NCI-H526 treated with DMSO at 0.1 percent for 48 hours (cell line): ENCODE measurements at regions not wholly inside any gene's neighbourhood (a gene's known extent, or its start where the extent isn't known, plus 50 kb on each side); places are given as distances from the start of the nearest gene placed in this dataset.
"Not testable (repeated sequence)": the region's sequence is repeated elsewhere in the genome, so short reads cannot be mapped to it uniquely, and the experiment has no call there.

Experiments used
- DNase-seq: peaks from one replicate; lab custom pipeline; 2025; lab: John Stamatoyannopoulos, UW

GRCh38 chr15:46956456-46956855 lies 760.8 kb upstream of the SEMA6D start:
- no peak for DNase-seq

DNA sequence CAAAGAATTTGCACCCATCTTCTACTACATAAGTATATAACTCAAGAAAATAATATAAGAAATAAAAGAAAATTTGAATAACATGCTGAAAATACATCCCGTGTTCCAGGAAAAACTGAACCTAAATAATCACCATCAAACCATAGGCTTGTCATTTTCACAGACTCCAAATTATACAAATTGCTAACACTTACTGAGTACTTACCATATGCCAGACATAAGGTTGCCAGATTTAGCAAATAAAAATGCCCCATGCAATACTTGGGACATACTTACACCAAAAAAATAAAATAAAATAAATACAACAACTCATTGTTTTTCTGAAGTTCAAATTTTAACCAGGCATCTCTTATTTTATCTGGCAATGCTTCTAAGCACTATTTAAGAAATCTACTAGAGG lies 760.4 kb upstream of the SEMA6D start:
- no peak for DNase-seq

- no peak for DNase-seq
Observed at GRCh38 chr15:46960581-46960980, 756.7 kb upstream of the SEMA6D start.

GRCh38 chr15:46961795-46962194 lies 755.5 kb upstream of the SEMA6D start:
- DNase-seq = no peak

DNA sequence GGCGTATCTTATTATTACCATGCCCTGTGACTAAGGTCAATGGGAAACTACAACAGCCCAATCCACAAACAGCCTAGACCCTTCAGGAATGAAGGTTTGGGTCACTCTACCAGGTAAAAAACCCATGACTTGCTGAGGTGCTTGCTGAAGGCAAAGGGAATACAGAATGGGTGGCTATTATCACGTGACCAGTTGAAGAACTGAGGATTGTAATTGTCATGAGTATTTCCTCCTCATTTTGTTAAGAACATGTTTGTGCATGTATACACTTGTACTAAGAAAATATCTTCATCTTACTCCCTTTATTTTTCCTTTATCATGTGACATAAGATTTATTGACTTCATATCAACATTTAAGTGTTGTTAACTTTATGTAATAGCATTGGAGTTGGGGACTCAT lies 729.2 kb upstream of the SEMA6D start:
- not testable (repeated sequence) for DNase-seq

GRCh38 chr15:46996359-46996758 lies 720.9 kb upstream of the SEMA6D start:
- DNase-seq = no peak

DNA sequence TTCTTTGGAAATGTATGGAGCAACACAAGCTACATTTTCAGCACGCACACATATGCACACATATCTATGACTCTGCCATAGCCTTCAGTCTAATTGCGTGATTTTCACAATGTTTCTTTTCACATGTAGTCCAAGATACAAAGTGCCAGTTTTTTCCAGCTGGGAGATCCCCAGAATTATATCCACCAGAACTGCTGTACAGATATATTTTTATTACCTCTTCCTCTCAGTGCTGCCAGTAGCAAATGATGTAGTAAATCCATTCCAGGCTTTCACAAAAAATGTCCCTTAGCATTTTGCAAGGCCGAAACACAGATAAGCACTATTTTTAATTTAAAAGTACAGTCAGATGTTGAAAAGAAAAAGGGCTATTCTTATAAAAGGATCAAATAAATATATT lies 719.8 kb upstream of the SEMA6D start:
- DNase-seq = no peak

DNA sequence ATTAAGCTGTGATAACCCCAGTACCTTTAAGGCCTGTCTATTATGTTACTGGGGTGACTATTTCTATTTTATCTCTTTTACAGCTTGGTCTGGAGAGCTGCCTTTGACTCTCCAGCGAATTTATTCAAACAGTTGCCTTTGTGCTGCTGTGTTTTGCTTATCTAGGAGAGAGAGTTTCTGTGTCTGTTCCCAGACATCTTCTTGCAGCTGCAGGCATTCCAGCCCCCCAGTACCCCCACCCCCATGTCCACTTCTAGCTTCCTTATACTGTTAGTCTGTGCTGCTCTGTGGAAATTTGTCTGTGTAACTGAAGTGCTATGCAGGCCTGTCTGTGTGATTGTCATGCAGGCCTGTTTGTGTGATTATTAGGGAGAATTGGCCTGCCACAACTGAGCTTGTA lies 713.7 kb upstream of the SEMA6D start:
- no peak for DNase-seq

DNA sequence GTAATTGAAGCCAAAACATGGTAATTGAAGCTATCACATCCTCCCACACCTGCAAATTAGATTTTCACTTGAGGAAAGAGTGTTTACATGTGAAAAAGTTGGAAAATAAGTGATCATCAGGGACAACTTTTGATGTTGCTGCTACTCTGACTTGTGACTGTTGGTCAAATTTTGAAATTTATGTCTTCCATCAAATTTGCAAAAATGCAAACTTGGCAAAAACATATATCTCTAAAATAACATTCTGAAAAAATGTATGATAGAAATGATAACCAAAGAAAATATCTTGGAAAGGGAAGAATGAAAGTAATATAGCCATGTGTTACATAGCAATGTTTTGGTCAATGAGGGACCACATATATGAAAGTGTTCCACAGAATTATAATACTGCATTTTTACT lies 703.9 kb upstream of the SEMA6D start:
- no peak for DNase-seq

DNA sequence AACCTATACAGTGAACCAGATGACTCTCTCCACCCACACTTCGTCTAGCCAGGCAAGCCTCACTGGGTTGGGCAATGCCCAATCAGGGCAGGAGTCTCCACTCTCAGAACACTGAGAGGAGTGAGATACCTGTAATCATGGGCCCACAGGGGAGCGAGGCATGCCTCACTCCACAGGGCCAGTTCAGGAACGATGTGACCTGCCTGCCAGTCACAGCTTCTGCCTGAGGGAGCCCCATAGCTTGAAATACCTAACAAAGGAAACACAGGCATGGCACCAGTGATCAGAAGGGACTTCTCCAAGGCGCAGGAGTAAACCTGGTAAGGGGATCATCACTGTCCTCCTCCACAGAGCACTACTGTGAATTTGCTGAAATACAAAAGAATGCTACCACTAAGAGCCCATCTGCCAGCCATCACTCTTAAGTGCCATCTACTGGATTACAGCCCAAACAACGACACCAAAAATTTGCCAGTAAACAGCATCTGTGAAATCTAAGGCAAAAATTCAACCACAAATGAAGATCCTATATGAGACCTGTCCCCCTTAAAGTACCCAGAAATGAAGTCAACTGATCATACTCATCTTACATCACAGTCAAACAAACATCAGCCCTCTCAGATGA lies 689.9 kb upstream of the SEMA6D start:
- DNase-seq = no peak

DNA sequence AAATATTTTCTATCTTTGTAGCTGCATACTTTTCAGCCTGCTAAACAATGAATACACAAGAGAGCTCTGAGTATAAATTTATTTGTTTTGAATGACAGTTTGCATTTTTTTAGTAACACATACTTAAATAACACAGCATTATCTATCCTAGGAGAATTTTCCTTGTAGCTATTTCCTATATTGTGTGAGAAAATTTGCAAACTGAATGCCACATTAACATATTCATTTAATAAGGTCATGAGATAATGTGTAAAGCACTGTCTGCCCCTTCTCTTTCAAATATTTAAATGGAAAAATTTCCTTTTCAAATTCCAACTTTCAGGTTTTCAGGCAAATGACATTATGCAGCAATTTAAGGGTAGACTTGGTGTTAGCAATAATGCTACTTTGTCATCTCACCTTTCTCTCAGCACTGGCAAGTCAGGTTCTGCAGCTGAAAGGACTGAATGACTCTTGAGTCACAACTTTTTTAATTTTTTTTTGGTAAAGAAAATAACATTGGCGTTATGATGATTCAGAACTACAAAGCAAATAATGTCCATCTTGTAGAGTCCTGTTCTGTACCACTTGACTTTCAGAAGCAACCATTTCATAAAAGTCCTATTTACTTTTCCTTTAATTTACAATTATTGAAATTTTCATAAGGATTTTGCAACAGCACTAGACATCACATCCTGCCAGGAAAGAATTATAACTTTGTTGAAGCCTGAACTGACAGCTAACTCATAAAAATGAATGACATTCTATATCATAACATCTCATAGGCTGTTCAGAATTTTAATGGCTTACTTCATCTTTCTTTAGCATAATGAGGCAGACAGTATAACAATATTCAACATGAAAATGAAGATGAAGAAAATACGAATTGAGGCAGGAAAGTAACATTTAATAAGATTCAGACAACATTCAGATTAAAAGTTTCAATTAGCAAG lies 681.6 kb upstream of the SEMA6D start:
- DNase-seq = no peak

GRCh38 chr15:47037003-47037402 lies 680.3 kb upstream of the SEMA6D start:
- no peak for DNase-seq

GRCh38 chr15:47039225-47039624 lies 678.1 kb upstream of the SEMA6D start:
- no peak for DNase-seq

DNA sequence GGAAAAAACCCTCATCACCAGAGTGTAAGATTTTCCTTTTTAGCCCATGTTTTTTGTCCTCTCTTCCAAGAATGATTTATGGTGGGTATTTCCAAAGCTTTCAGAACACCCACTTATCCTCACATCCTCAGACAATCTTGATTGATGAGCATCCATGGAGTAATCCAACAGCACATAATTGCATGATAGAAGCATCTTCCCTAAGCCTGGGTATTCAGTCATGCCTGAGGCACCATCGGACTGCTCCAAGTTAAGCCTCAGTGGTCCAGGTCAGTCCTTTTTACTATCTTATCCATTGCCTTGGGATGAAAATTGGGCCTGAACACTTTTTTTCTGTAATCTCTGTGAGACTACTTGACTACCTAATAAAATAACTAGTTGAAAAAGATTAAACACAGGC lies 676.0 kb upstream of the SEMA6D start:
- no peak for DNase-seq

- DNase-seq = not testable (repeated sequence)
Observed at GRCh38 chr15:47047981-47048380, 669.3 kb upstream of the SEMA6D start.

GRCh38 chr15:47066392-47066791 lies 650.9 kb upstream of the SEMA6D start:
- no peak for DNase-seq

DNA sequence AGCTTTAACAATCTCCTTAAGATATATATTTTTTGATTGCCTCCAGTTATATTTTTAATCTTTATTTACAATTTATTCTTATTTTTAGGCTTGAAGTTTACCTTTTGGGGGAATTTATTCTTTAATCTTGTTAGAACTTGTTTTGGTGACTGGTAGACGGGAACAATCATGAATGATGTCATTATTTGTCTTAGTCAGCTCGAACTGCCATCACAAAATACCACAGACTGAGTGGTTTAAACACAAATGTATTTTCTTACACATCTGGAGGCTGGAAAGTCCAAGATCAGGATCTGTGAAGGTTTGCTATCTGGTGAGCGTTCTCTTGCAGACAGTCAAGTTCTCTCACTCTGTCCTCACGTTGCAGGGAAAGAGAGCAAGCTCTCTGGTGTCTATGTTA lies 639.5 kb upstream of the SEMA6D start:
- not testable (repeated sequence) for DNase-seq

- DNase-seq = no peak
Observed at GRCh38 chr15:47095833-47096232, 621.5 kb upstream of the SEMA6D start.

DNA sequence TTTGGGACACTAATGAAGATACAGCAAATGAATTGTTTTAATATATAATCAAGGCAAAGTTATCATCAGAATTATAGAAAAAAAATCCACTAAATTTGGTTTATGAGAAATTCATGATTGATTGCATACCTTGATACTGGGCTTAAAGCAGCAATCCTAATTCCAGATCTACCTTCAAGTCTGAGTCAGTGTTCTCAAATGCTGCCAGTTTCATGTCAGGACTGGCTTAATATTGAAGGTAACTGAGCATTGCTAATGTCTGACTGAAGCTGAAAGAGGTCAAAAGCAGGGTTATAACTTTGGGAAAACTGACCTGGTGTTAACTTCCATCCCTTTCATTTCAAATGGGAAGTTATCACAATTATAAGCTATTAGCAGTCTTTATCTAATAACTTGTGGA lies 618.8 kb upstream of the SEMA6D start:
- DNase-seq = not testable (repeated sequence)

GRCh38 chr15:47099801-47100200 lies 617.5 kb upstream of the SEMA6D start:
- DNase-seq = not testable (repeated sequence)

DNA sequence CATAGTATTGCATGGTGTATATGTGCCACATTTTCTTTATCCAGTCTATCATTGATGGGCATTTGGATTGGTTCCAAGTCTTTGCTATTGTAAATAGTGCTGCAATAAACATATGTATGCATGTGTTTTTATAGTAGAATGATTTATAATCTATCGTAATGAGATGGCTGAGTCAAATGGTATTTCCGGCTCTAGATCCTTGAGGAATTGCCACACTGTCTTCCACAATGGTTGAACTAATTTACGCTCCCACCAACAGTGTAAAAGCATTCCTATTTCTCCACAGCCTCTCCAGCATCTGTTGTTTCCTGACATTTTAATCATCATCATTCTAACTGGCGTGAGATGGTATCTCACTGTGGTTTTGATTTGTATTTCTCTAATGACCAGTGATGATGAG lies 608.5 kb upstream of the SEMA6D start:
- DNase-seq = not testable (repeated sequence)

DNA sequence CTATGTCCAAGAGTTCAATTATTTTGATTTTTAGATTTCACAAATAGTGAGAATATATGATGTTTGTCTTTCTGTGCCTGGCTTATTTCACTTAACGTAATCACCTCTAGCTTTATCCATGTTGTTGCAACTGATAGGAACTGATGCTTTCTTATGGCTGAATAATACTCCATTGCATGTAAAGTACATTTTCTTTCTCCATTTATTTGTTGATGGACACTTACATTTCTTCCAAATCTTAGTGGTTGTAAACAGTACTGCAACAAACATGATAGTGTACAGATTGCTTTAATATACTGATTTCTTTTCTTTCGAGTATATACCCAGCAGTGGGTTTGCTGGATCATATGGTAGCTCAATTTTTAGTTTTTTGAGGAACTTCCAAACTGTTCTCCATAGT lies 600.6 kb upstream of the SEMA6D start:
- DNase-seq = no peak

DNA sequence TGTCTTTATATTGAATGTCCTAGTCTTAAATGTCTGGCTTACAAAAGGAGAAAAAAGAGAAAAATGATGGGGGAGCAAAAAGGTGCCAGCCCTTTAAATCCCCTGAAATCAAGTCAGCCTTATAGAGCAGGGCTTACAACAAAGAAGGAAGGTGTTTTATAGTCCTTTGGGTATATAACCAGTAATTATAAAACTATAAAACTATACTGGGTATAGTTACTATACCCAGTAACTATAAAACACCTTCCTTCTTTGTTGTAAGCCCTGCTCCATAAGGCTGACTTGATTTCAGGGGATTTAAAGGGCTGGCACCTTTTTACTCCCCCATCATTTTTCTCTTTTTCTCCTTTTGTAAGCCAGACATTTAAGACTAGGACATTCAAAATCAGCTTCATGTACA lies 598.0 kb upstream of the SEMA6D start:
- DNase-seq = no peak
